ENCODE measurements at regions not wholly inside any gene's neighbourhood (a gene's known extent, or its start where the extent isn't known, plus 50 kb on each side); places are given as distances from the start of the nearest gene placed in this dataset.
"Not testable (repeated sequence)": the region's sequence is repeated elsewhere in the genome, so short reads cannot be mapped to it uniquely, and the experiment has no call there.

DNA sequence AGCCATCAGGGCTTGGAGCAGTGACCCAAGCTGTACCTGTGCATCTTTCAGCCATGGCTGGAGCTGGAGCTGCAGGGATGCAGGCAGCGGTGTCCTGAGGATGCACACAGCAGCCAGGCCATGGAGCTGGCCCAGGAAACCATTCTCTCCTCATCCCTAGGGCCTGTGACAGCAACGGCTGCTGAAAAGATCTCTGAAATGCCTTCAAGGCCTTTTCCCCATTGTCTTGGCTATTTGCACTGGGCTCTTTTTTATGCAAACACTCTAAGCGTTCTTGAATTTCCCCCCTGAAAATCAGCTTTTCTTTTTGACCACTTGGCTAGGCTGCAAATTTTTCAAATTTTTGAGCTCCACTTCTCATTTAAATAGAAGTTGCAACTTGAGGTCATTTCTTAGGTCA is 109.5 kb upstream of the CTSV start:
- DNase-seq; CTCF ChIA-PET; H3K4me1 Mint-ChIP-seq (ENCODE audit: low read depth); H3K36me3 ChIP-seq (ENCODE audit: insufficient read depth, low read length); H3K36me3 Mint-ChIP-seq (ENCODE audit: low read depth); H3K9me3 ChIP-seq (ENCODE audit: control insufficient read depth in 1 of 2, insufficient read depth in 1 of 2, low read length in 2 of 2); H3K27me3 ChIP-seq (ENCODE audit: control insufficient read depth in 1 of 2, insufficient read depth in 2 of 2, low read length in 2 of 2); H3K27me3 Mint-ChIP-seq; H3K4me3 ChIP-seq (ENCODE audit: low read length); H3K27ac ChIP-seq (ENCODE audit: low read depth in 1 of 2, low read length in 2 of 2); H3K27ac Mint-ChIP-seq; intact Hi-C loops (cut with DNase I, micrococcal nuclease); H3K4me3 Mint-ChIP-seq; ATAC-seq (ENCODE audit: poor library complexity); H3K9me3 Mint-ChIP-seq; H3K4me1 ChIP-seq (ENCODE audit: insufficient read depth, low read length): not testable (repeated sequence)
- POLR2A ChIA-PET, result interaction anchor here (0.6 kb wide), 1 partner anchor 167 kb away, joined by 3 read pairs; no protein-coding TSS in a partner anchor

DNA sequence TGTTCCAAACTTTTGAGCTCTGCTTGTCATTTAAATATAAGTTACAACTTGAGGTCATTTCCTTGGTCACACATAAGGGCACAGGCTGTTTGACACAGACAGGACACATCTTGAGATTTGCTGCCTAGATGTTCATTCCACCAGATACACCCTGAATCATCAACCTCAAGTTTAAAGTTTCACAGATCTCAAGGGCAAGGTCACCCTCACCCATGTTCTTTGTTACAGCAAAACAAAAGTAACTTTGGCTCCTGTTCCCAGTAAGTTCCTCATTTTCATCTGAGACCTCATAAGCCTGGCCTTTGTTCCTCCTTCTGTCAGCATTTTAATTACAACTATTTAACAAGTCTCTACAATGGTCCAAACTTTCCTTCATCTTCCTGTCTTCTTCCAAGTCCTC is 106.7 kb upstream of the CTSV start:
- H3K4me3 Mint-ChIP-seq; H3K4me3 ChIP-seq (ENCODE audit: low read length); POLR2A ChIA-PET; CTCF ChIA-PET; H3K4me1 Mint-ChIP-seq (ENCODE audit: low read depth); H3K27ac Mint-ChIP-seq; H3K27me3 Mint-ChIP-seq; H3K36me3 ChIP-seq (ENCODE audit: insufficient read depth, low read length); intact Hi-C loops (cut with DNase I, micrococcal nuclease); H3K36me3 Mint-ChIP-seq (ENCODE audit: low read depth); H3K9me3 ChIP-seq (ENCODE audit: control insufficient read depth in 1 of 2, insufficient read depth in 1 of 2, low read length in 2 of 2); H3K27ac ChIP-seq (ENCODE audit: low read depth in 1 of 2, low read length in 2 of 2); ATAC-seq (ENCODE audit: poor library complexity); H3K9me3 Mint-ChIP-seq; H3K4me1 ChIP-seq (ENCODE audit: insufficient read depth, low read length); H3K27me3 ChIP-seq (ENCODE audit: control insufficient read depth in 1 of 2, insufficient read depth in 2 of 2, low read length in 2 of 2): not testable (repeated sequence)
- peak in 1 of 14 experiments; percentile 2 for DNase-seq

DNA sequence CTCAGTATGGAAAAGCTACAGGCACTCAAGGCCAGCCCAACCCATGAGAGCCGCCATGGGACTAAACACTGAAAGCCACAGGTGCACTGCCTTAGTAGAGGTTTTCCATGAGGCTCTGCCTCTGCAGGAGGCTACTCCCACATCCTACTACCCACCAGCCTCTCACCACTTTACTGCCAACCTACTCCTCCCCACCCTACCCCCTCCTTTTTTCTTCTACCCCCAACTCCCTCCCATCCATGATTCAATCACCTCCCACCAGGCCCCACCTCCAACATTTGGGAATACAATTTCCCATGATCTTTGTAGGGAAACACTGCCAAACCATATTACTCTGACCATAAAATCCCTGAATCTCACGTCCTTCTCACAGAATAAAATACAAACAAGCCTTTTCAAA is 101.6 kb upstream of the CTSV start:
- Histone ChIP-seq H3K4me1 (ENCODE audit: insufficient read depth, low read length) (no peaks in the 10 kb centered on the region), H3K9me3 (ENCODE audit: control insufficient read depth in 1 of 2, insufficient read depth in 1 of 2, low read length in 2 of 2) (no peaks in the 10 kb centered on the region), H3K36me3 (ENCODE audit: insufficient read depth, low read length) (no peaks in the 10 kb centered on the region), H3K27me3 (ENCODE audit: control insufficient read depth in 1 of 2, insufficient read depth in 2 of 2, low read length in 2 of 2) (no peaks in the 10 kb centered on the region), H3K4me3 (ENCODE audit: low read length) (no peak overlapping the region), H3K27ac (ENCODE audit: low read depth in 1 of 2, low read length in 2 of 2) (no peak overlapping the region)
- Mint-ChIP-seq H3K4me3 (no peak overlapping the region), H3K27ac (no peak overlapping the region), H3K9me3 (no peaks in the 10 kb centered on the region), H3K4me1 (ENCODE audit: low read depth) (no peaks in the 10 kb centered on the region), H3K36me3 (ENCODE audit: low read depth) (no peaks in the 10 kb centered on the region), H3K27me3 (no peaks in the 10 kb centered on the region)
- DNase-seq, result no peak
- CTCF ChIA-PET, result no interaction called here
- POLR2A ChIA-PET, result no interaction called here
- intact Hi-C loops (cut with DNase I, micrococcal nuclease), result no loop called here
- ATAC-seq (ENCODE audit: poor library complexity), result no peak
- TF ChIP-seq, protein P1, sequence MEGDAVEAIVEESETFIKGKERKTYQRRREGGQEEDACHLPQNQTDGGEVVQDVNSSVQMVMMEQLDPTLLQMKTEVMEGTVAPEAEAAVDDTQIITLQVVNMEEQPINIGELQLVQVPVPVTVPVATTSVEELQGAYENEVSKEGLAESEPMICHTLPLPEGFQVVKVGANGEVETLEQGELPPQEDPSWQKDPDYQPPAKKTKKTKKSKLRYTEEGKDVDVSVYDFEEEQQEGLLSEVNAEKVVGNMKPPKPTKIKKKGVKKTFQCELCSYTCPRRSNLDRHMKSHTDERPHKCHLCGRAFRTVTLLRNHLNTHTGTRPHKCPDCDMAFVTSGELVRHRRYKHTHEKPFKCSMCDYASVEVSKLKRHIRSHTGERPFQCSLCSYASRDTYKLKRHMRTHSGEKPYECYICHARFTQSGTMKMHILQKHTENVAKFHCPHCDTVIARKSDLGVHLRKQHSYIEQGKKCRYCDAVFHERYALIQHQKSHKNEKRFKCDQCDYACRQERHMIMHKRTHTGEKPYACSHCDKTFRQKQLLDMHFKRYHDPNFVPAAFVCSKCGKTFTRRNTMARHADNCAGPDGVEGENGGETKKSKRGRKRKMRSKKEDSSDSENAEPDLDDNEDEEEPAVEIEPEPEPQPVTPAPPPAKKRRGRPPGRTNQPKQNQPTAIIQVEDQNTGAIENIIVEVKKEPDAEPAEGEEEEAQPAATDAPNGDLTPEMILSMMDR (IDR thresholded peaks at IDR 0.05), result no peak

DNA sequence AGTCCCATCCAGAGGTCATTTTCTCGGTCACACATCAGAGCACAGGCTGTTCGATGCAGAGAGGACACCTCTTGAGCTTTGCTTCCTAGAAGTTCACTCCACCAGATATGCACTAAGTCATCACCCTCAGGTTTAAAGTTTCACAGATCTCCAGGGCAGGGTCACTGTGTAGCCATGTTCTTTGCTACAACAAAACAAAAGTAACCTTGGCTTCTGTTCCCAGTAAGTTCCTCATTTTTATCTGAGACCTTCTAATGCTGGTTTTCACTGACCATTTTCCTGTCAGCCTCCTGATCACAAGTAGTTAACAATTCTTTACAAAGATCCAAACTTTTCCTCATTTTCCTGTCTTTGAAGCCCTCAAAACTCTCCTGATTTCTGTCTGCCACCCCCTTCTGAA is 97.5 kb upstream of the CTSV start:
- Histone ChIP-seq H3K4me1 (ENCODE audit: insufficient read depth, low read length) (no peaks in the 10 kb centered on the region), H3K27me3 (ENCODE audit: control insufficient read depth in 1 of 2, insufficient read depth in 2 of 2, low read length in 2 of 2) (no peaks in the 10 kb centered on the region), H3K4me3 (ENCODE audit: low read length) (no peak overlapping the region), H3K27ac (ENCODE audit: low read depth in 1 of 2, low read length in 2 of 2) (no peak overlapping the region), H3K36me3 (ENCODE audit: insufficient read depth, low read length) (no peaks in the 10 kb centered on the region), H3K9me3 (ENCODE audit: control insufficient read depth in 1 of 2, insufficient read depth in 1 of 2, low read length in 2 of 2) (no peaks in the 10 kb centered on the region)
- Mint-ChIP-seq H3K27ac (no peak overlapping the region), H3K27me3 (no peaks in the 10 kb centered on the region), H3K4me1 (ENCODE audit: low read depth) (no peaks in the 10 kb centered on the region), H3K4me3 (no peak overlapping the region), H3K36me3 (ENCODE audit: low read depth) (no peaks in the 10 kb centered on the region), H3K9me3 (no peaks in the 10 kb centered on the region)
- TF ChIP-seq, protein P1 (IDR thresholded peaks at IDR 0.05), result no peak
- ChIA-PET POLR2A (no interaction called here), CTCF (no interaction called here)
- intact Hi-C loops (cut with DNase I, micrococcal nuclease), result no loop called here
- ATAC-seq (ENCODE audit: poor library complexity), result no peak
- no peak for DNase-seq

DNA sequence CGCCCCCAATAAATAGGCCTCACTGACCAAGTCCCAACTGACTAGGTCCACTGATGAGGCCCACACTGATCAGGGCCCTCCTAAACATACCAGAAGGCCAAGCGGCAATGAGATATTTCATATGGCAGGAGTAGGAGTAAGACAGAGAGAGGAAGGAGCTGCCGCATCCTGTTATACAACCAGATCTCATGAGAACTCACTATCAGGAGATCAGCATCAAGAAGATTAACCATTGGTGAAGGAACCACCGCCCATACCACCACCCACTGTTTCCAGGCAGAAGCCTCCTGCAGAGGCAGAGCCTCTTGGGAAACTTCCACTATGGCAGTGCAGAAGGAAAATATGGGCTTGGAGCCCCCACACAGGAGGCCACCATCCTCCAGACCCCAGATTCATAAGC is 95.0 kb upstream of the CTSV start:
- CTCF ChIA-PET; H3K4me3 Mint-ChIP-seq; intact Hi-C loops (cut with DNase I, micrococcal nuclease); POLR2A ChIA-PET; H3K4me1 ChIP-seq (ENCODE audit: insufficient read depth, low read length); ATAC-seq (ENCODE audit: poor library complexity); H3K36me3 Mint-ChIP-seq (ENCODE audit: low read depth); H3K4me3 ChIP-seq (ENCODE audit: low read length); H3K9me3 Mint-ChIP-seq; H3K4me1 Mint-ChIP-seq (ENCODE audit: low read depth); H3K27ac ChIP-seq (ENCODE audit: low read depth in 1 of 2, low read length in 2 of 2); H3K36me3 ChIP-seq (ENCODE audit: insufficient read depth, low read length); DNase-seq; H3K27me3 ChIP-seq (ENCODE audit: control insufficient read depth in 1 of 2, insufficient read depth in 2 of 2, low read length in 2 of 2); H3K27ac Mint-ChIP-seq; H3K27me3 Mint-ChIP-seq; H3K9me3 ChIP-seq (ENCODE audit: control insufficient read depth in 1 of 2, insufficient read depth in 1 of 2, low read length in 2 of 2): not testable (repeated sequence)
